ENCODE measurements at regions not wholly inside any gene's neighbourhood (a gene's known extent, or its start where the extent isn't known, plus 50 kb on each side); places are given as distances from the start of the nearest gene placed in this dataset.
"Not testable (repeated sequence)": the region's sequence is repeated elsewhere in the genome, so short reads cannot be mapped to it uniquely, and the experiment has no call there.

DNA sequence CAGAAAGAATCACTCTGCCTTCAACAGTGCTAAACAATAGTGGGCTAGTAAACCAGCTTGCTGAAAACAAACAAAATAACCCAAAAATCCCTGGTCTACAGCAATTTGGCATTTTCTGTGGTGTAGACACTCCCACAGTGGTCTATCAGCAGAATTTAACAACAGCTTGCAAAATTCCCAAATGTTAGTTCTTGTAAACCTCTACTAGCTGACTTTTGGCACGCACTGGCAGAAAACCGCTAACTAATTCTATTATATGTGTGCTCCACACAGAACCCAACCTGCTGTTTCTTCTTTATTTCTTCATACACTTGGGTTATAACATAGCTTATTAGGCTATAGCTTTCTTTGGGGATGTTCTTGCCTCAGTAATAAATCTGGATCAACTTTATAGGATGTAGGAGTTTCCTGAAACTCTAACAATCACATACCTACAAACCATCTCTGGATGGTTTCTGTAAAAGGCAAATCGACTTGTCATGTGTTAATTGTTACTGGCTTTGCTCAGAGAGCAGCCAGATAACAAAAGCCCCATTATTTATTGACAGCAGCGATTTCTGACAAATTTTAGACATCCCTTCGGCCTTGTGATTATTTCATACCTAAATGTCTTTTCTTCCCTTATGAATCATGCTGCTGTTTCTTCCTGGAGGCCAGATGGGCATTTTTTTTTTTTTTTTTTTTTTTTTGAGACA lies 82.7 kb upstream of the NAA35 start:
- no peaks in the 10 kb centered on the region for H3K9me3 ChIP-seq (ENCODE audit: control insufficient read depth, low read length, poor library complexity, severe bottlenecking)
- H3K4me1 Mint-ChIP-seq: no peaks in the 10 kb centered on the region
- no peak for ATAC-seq
- H3K27me3 Mint-ChIP-seq: no peaks in the 10 kb centered on the region
- no peaks in the 10 kb centered on the region for H3K36me3 Mint-ChIP-seq (ENCODE audit: low read depth)
- H3K4me3 Mint-ChIP-seq: no peak overlapping the region
- DNase-seq: no peak
- H3K27ac Mint-ChIP-seq: no peak overlapping the region

DNA sequence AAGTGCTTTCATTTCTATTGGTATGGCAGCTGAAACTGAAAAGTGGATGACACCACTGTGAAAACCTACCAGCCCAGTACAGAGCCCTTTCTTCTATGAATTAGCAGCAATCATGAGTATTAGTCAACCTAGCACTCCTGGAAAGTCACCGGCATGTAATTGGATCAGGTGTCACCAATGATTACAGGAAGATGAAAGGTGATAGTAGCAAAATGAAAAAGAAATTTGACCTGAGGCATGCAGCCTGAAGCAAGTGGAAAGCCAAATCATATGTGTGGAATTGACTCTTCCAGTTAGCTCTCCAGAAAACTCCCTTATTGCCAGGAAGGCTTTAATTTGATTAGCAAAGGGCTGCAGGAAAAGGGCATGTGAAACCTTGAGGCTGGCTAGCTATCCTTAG lies 81.2 kb upstream of the NAA35 start:
- H3K36me3 Mint-ChIP-seq (ENCODE audit: low read depth): no peaks in the 10 kb centered on the region
- no peaks in the 10 kb centered on the region for H3K9me3 ChIP-seq (ENCODE audit: control insufficient read depth, low read length, poor library complexity, severe bottlenecking)
- no peaks in the 10 kb centered on the region for H3K27me3 Mint-ChIP-seq
- no peak for ATAC-seq
- H3K27ac Mint-ChIP-seq: no peak overlapping the region
- DNase-seq: no peak
- H3K4me1 Mint-ChIP-seq: no peaks in the 10 kb centered on the region
- H3K4me3 Mint-ChIP-seq: no peak overlapping the region

GRCh38 chr9:85861882-85862281 lies 79.1 kb upstream of the NAA35 start:
- not testable (repeated sequence) for H3K27ac Mint-ChIP-seq; H3K4me1 Mint-ChIP-seq; H3K4me3 Mint-ChIP-seq; DNase-seq; H3K27me3 Mint-ChIP-seq; H3K36me3 Mint-ChIP-seq (ENCODE audit: low read depth); H3K9me3 ChIP-seq (ENCODE audit: control insufficient read depth, low read length, poor library complexity, severe bottlenecking); ATAC-seq

GRCh38 chr9:85863875-85864274 lies 77.1 kb upstream of the NAA35 start:
- H3K4me1 Mint-ChIP-seq: no peaks in the 10 kb centered on the region
- DNase-seq (no peak), ATAC-seq (no peak)
- H3K27ac Mint-ChIP-seq: no peak overlapping the region
- H3K9me3 ChIP-seq (ENCODE audit: control insufficient read depth, low read length, poor library complexity, severe bottlenecking): no peaks in the 10 kb centered on the region
- no peaks in the 10 kb centered on the region for H3K36me3 Mint-ChIP-seq (ENCODE audit: low read depth)
- H3K4me3 Mint-ChIP-seq: no peak overlapping the region
- no peaks in the 10 kb centered on the region for H3K27me3 Mint-ChIP-seq

GRCh38 chr9:85871008-85871407 lies 69.9 kb upstream of the NAA35 start:
- Mint-ChIP-seq H3K36me3 (ENCODE audit: low read depth) (no peaks in the 10 kb centered on the region), H3K27ac (no peak overlapping the region), H3K27me3 (no peaks in the 10 kb centered on the region), H3K4me1 (no peaks in the 10 kb centered on the region), H3K4me3 (no peak overlapping the region)
- DNase-seq: no peak
- no peak for ATAC-seq
- H3K9me3 ChIP-seq (ENCODE audit: control insufficient read depth, low read length, poor library complexity, severe bottlenecking): no peaks in the 10 kb centered on the region

- DNase-seq; H3K27ac Mint-ChIP-seq; H3K36me3 Mint-ChIP-seq (ENCODE audit: low read depth); H3K27me3 Mint-ChIP-seq; ATAC-seq; H3K4me3 Mint-ChIP-seq; H3K4me1 Mint-ChIP-seq; H3K9me3 ChIP-seq (ENCODE audit: control insufficient read depth, low read length, poor library complexity, severe bottlenecking): not testable (repeated sequence)
Measured at GRCh38 chr9:85871683-85872082, 69.3 kb upstream of the NAA35 start.

- ATAC-seq (no peak), DNase-seq (no peak)
- no peaks in the 10 kb centered on the region for H3K36me3 Mint-ChIP-seq (ENCODE audit: low read depth)
- no peaks in the 10 kb centered on the region for H3K27me3 Mint-ChIP-seq
- no peaks in the 10 kb centered on the region for H3K9me3 ChIP-seq (ENCODE audit: control insufficient read depth, low read length, poor library complexity, severe bottlenecking)
- no peaks in the 10 kb centered on the region for H3K4me1 Mint-ChIP-seq
- no peak overlapping the region for H3K4me3 Mint-ChIP-seq
- H3K27ac Mint-ChIP-seq: no peak overlapping the region
Measured at GRCh38 chr9:85872463-85872862, 68.5 kb upstream of the NAA35 start.

DNA sequence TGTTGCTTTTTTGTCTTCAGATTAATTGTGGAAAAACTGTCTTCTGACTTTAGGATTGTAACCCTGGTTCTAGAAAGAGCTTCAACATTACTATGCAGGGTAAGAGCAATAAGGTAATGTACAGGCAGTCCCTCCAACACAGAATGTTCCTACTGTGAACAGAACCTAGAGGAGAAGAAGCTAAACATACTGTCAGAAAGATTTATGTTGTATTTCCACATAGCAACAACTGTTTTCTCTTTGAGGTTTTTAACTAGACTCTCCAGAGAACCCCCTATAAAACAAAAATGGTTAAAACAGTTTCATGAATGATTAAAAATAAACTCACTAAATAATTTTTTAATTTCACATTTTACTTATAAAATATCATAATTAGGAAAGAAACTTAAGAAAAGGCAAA lies 64.3 kb upstream of the NAA35 start:
- no peak for DNase-seq
- no peak overlapping the region for H3K4me3 Mint-ChIP-seq
- H3K4me1 Mint-ChIP-seq: no peaks in the 10 kb centered on the region
- H3K36me3 Mint-ChIP-seq (ENCODE audit: low read depth): no peaks in the 10 kb centered on the region
- H3K9me3 ChIP-seq (ENCODE audit: control insufficient read depth, low read length, poor library complexity, severe bottlenecking): no peaks in the 10 kb centered on the region
- no peak overlapping the region for H3K27ac Mint-ChIP-seq
- no peaks in the 10 kb centered on the region for H3K27me3 Mint-ChIP-seq
- no peak for ATAC-seq

DNA sequence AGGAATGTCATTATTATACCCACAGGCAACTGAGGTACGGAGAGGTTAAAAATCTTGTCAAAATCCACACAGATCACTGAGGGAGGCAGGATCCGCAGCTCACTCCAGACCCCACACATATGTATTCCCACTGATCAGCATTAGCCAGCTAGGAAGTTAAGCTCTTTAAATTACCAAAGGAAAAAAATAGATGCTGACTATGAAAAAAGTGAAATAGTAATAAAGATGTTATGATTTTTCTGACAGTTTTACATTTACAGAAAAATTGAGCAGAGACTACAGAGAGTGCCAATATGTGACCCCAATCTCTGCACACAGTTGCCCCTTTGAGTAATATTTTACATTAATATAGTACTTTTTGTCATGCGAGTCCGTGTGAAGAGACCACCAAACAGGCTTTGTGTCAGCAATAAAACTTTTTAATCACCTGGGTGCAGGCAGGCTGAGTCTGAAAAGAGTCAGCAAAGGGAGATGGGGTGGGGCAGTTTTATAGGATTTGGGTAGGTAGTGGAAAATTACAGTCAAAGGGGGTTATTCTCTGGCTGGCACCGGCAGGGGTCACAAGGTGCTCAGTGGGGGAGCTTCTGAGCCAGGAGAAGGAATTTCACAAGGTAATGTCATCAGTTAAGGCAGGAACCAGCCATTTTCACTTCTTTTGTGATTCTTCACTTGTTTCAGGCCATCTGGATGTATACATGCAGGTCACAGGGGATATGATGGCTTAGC lies 61.9 kb upstream of the NAA35 start:
- not testable (repeated sequence) for DNase-seq; H3K27me3 Mint-ChIP-seq; H3K36me3 Mint-ChIP-seq (ENCODE audit: low read depth); H3K4me3 Mint-ChIP-seq; H3K4me1 Mint-ChIP-seq; H3K9me3 ChIP-seq (ENCODE audit: control insufficient read depth, low read length, poor library complexity, severe bottlenecking); ATAC-seq
- H3K27ac Mint-ChIP-seq: peak overlapping the region; percentile 19

DNA sequence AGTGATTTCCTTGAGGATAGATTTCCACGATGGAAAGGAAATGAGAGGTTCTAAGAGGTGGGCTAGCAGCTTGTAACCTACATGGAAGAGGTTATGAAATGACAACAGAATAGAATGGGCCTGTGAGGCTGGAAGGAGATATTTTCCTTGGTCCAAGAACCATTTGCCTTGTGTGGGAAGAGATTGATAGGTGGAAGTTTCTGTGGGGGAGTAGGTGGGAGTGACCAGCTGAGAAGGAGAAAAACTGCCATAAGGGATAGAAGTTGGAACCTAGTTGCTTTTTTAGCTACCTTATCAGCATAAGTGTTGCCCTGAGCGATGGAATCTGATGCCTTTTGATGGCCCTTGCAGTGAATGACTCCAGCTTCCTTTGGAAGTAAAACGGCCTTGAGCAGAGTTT lies 60.4 kb upstream of the NAA35 start:
- not testable (repeated sequence) for ATAC-seq; DNase-seq; H3K27me3 Mint-ChIP-seq; H3K36me3 Mint-ChIP-seq (ENCODE audit: low read depth); H3K9me3 ChIP-seq (ENCODE audit: control insufficient read depth, low read length, poor library complexity, severe bottlenecking); H3K4me3 Mint-ChIP-seq; H3K4me1 Mint-ChIP-seq; H3K27ac Mint-ChIP-seq

DNA sequence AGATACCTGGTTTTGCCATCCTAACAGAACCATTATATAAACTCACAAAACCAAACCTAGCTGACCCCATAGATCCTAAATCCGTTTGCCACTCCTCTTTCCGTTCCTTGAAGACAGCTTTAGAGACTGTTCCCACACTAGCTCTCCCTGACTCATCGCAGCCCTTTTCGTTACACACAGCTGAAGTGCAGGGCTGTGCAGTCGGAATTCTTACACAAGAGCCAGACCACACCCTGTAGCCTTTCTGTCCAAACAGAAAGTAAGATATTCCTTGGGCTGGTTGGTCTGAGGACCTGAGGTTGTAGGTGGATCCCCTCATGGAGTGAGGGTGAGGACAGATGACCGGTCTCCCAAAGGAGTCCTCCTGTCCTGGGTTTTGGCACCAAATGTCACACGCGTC lies 56.7 kb upstream of the NAA35 start:
- Mint-ChIP-seq H3K36me3 (ENCODE audit: low read depth) (peaks cover 7% of the 10 kb centered on the region), H3K27me3 (no peaks in the 10 kb centered on the region), H3K4me1 (no peaks in the 10 kb centered on the region), H3K27ac (no peak overlapping the region), H3K4me3 (no peak overlapping the region)
- ATAC-seq (no peak), DNase-seq (no peak)
- no peaks in the 10 kb centered on the region for H3K9me3 ChIP-seq (ENCODE audit: control insufficient read depth, low read length, poor library complexity, severe bottlenecking)

DNA sequence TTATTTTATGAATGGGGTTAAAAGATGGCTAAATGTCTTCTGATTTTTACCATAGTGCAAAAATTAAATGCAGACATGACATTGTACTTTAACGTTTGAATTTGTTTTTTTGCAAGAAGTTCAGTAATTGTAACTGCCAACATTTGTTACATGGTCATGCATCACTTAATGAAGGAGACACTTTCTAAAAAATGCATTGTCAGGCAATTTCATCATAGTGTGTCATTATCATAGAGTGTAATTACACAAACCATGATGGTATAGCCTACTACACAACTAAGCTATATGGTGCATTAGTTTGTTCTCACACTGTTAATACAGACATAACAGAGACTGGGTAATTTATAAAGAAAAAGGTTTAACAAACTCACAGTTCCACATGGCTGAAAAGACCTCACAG lies 50.0 kb upstream of the NAA35 start:
- H3K27me3 Mint-ChIP-seq: peaks cover 6% of the 10 kb centered on the region
- no peak overlapping the region for H3K4me3 Mint-ChIP-seq
- H3K27ac Mint-ChIP-seq: no peak overlapping the region
- DNase-seq: no peak
- no peaks in the 10 kb centered on the region for H3K36me3 Mint-ChIP-seq (ENCODE audit: low read depth)
- no peak for ATAC-seq
- H3K4me1 Mint-ChIP-seq: no peaks in the 10 kb centered on the region
- no peaks in the 10 kb centered on the region for H3K9me3 ChIP-seq (ENCODE audit: control insufficient read depth, low read length, poor library complexity, severe bottlenecking)
